Breast epithelium (tissue), 3 donors: ENCODE measurements at regions not wholly inside any gene's neighbourhood (a gene's known extent, or its start where the extent isn't known, plus 50 kb on each side); places are given as distances from the start of the nearest gene placed in this dataset.

Source experiments
- POLR2AphosphoS5 ChIP-seq, 3 donors: sonication (generic); formaldehyde crosslinking; IDR thresholded peaks; one replicate each; pipeline ENCODE4 v1.6.1; 2017; ENCODE audit warnings: antibody characterized with exemption in 3 of 3
- TF ChIP-seq, protein P1 (sequence below), 3 donors: fragments of 450-650 bp; IDR thresholded peaks; one replicate each; pipeline ENCODE4 v1.5.1; 2016 to 2017; ENCODE audit warnings: antibody characterized with exemption in 3 of 3, mild to moderate bottlenecking in 3 of 3, moderate library complexity in 3 of 3

DNA sequence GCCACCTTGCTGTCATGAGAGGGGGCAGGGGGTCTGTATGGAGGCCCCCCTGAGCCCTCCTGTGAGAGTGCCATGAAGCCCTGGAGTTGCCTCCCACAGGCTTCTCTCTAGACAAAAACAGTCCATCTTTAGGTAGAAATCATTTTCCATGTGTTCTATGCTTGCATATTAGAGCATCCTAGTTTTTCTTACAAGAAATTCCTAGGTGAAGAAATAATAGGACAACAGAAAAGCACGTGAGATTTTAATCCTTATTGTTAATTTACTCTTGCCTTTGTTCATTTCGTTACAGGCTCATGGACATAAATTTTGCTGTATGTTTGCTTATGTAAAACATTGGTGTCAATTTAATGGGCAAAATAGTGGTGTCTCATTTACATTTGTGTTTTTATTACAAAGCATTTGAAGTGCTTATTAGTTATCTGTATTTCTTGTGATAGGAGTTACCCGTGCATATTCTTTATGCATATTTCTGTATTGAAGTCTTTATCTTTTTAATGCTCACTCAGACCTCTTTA, 336.9 kb upstream of the RAB6C start:
- TF ChIP-seq, protein P1, sequence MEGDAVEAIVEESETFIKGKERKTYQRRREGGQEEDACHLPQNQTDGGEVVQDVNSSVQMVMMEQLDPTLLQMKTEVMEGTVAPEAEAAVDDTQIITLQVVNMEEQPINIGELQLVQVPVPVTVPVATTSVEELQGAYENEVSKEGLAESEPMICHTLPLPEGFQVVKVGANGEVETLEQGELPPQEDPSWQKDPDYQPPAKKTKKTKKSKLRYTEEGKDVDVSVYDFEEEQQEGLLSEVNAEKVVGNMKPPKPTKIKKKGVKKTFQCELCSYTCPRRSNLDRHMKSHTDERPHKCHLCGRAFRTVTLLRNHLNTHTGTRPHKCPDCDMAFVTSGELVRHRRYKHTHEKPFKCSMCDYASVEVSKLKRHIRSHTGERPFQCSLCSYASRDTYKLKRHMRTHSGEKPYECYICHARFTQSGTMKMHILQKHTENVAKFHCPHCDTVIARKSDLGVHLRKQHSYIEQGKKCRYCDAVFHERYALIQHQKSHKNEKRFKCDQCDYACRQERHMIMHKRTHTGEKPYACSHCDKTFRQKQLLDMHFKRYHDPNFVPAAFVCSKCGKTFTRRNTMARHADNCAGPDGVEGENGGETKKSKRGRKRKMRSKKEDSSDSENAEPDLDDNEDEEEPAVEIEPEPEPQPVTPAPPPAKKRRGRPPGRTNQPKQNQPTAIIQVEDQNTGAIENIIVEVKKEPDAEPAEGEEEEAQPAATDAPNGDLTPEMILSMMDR (IDR thresholded peaks at IDR 0.05), result no peak
- no peak for TF ChIP-seq POLR2AphosphoS5 (IDR thresholded peaks at IDR 0.05)
